ENCODE measurements at regions not wholly inside any gene's neighbourhood (a gene's known extent, or its start where the extent isn't known, plus 50 kb on each side); places are given as distances from the start of the nearest gene placed in this dataset.

DNA sequence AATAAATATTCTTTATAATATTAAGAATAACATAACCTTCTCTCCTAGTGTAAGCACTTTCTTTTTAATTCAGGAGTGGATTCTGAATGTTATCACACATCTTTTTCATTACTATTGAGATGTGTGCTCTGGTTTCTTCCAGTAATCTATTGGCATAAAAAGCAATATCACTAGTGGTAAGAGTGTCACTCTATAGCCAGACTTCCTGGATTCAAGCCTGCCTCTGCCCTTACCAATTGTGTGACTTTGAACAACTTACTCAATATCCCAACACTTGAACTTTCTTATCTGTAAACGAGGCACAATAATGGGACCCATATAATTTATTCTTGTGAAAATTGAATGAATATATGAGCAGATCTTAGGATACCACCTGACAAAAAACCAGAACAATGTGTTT, 71.0 kb downstream of the SEM1 start:
- DNase-seq, result no peak
- H3K9me3 ChIP-seq, result no peaks in the 10 kb centered on the region
- in situ Hi-C loops (cut with MboI; ENCODE audit: low pct_ligation_motif_present in 1 of 4, low pct_unique_long_range_greater_than_20kb in 1 of 4, low sequenced_read_pairs in 3 of 4), result no loop called here
- no peak overlapping the region for H3K4me3 ChIP-seq
- 44 to 68% methylated on average over 1 of the region's 1 CpG for WGBS, 2 donors (ENCODE audit: low coverage in 1 of 2)
- H3K4me1 ChIP-seq, result no peaks in the 10 kb centered on the region
- no peaks in the 10 kb centered on the region for H3K27me3 ChIP-seq
- TF ChIP-seq EP300 (IDR thresholded peaks at IDR 0.05; ENCODE audit: low read depth), result no peak
- TF ChIP-seq CTCF (IDR thresholded peaks at IDR 0.05), result no peak
- no peak for TF ChIP-seq POLR2A (IDR thresholded peaks at IDR 0.05)
- no peak for TF ChIP-seq POLR2AphosphoS5 (IDR thresholded peaks at IDR 0.05)
- intact Hi-C loops (cut with DNase I; ENCODE audit: low total_unique reads), result no loop called here
- no peaks in the 10 kb centered on the region for H3K36me3 ChIP-seq
- H3K27ac ChIP-seq, result no peak overlapping the region

GRCh38 chr7:96637522-96637921, 72.1 kb downstream of the SEM1 start:
- Histone ChIP-seq H3K4me1 (no peaks in the 10 kb centered on the region), H3K4me3 (no peak overlapping the region), H3K9me3 (no peaks in the 10 kb centered on the region), H3K27ac (no peak overlapping the region), H3K27me3 (no peaks in the 10 kb centered on the region), H3K36me3 (no peaks in the 10 kb centered on the region)
- DNase-seq, result no peak
- in situ Hi-C loops (cut with MboI; ENCODE audit: low pct_ligation_motif_present in 1 of 4, low pct_unique_long_range_greater_than_20kb in 1 of 4, low sequenced_read_pairs in 3 of 4), result no loop called here
- intact Hi-C loops (cut with DNase I; ENCODE audit: low total_unique reads), result no loop called here
- TF ChIP-seq POLR2AphosphoS5 (IDR thresholded peaks at IDR 0.05) (no peak), POLR2A (IDR thresholded peaks at IDR 0.05) (no peak), EP300 (IDR thresholded peaks at IDR 0.05; ENCODE audit: low read depth) (no peak), CTCF (IDR thresholded peaks at IDR 0.05) (no peak)

DNA sequence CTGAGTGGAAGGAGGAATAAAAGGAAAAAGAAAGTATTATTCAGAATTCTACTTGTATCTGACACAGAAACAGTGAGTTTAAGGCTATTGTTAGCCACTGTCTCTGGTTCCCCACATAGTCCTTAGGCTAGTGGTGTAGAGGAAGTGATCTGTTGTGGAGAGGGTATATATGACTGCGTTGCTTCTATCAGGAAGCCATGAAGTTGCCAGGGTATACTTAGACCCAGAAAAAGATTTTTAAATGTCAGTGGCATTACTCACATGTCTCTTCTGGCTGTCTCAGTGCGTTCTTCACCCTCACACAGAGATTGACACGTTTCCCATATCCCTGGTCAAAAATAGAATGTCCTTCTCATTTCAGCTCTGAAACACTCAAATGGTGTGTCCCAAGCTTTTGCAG, 72.7 kb downstream of the SEM1 start:
- in situ Hi-C loops (cut with MboI; ENCODE audit: low pct_ligation_motif_present in 1 of 4, low pct_unique_long_range_greater_than_20kb in 1 of 4, low sequenced_read_pairs in 3 of 4) (no loop called here), intact Hi-C loops (cut with DNase I; ENCODE audit: low total_unique reads) (no loop called here)
- WGBS, 2 donors (ENCODE audit: low coverage in 1 of 2), result 68 to 73% methylated on average over 2 to 3 of the region's 3 CpGs
- TF ChIP-seq EP300 (IDR thresholded peaks at IDR 0.05; ENCODE audit: low read depth), result no peak
- no peak for TF ChIP-seq POLR2AphosphoS5 (IDR thresholded peaks at IDR 0.05)
- TF ChIP-seq POLR2A (IDR thresholded peaks at IDR 0.05), result no peak
- TF ChIP-seq CTCF (IDR thresholded peaks at IDR 0.05), result no peak
- Histone ChIP-seq H3K4me3 (no peak overlapping the region), H3K9me3 (no peaks in the 10 kb centered on the region), H3K27me3 (no peaks in the 10 kb centered on the region), H3K36me3 (no peaks in the 10 kb centered on the region), H3K4me1 (no peaks in the 10 kb centered on the region), H3K27ac (no peak overlapping the region)
- no peak for DNase-seq

DNA sequence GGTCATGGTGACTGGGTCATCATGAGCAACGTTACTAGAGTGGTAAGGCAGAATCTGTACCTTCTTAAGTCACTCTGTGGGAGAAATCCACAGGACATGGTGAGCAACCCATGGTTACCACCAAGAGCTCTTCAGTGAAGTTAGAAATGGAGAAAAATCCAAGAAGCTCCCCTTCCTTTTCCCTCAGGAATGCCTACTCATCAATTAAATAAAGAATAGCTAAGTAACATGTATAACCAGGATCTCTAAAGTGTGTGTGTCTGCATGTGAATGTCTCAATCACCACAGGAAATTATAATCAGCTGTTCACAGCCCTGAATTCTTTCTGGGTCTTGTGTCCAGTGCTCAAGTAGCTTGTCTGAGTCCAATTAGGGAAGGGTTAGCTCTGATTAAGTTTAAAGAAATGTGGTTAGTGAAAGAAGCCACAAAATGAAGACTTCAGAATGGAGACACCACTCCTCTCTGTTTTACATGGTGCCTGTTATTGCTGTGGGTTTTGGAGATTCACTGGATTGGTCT, 73.2 kb downstream of the SEM1 start:
- Histone ChIP-seq H3K4me1 (no peaks in the 10 kb centered on the region), H3K36me3 (no peaks in the 10 kb centered on the region), H3K4me3 (no peak overlapping the region), H3K9me3 (no peaks in the 10 kb centered on the region), H3K27ac (no peak overlapping the region), H3K27me3 (no peaks in the 10 kb centered on the region)
- 61 to 63% methylated on average over 1 of the region's 1 CpG for WGBS, 2 donors (ENCODE audit: low coverage in 1 of 2)
- no peak for DNase-seq
- TF ChIP-seq POLR2A (IDR thresholded peaks at IDR 0.05) (no peak), EP300 (IDR thresholded peaks at IDR 0.05; ENCODE audit: low read depth) (no peak), POLR2AphosphoS5 (IDR thresholded peaks at IDR 0.05) (no peak), CTCF (IDR thresholded peaks at IDR 0.05) (no peak)
- in situ Hi-C loops (cut with MboI; ENCODE audit: low pct_ligation_motif_present in 1 of 4, low pct_unique_long_range_greater_than_20kb in 1 of 4, low sequenced_read_pairs in 3 of 4), result no loop called here
- intact Hi-C loops (cut with DNase I; ENCODE audit: low total_unique reads), result no loop called here

Measured in transverse colon (tissue), 4 donors.